Thyroid gland (tissue), 4 donors: ENCODE measurements at regions not wholly inside any gene's neighbourhood (a gene's known extent, or its start where the extent isn't known, plus 50 kb on each side); places are given as distances from the start of the nearest gene placed in this dataset.

Experiments
- POLR2A ChIP-seq, 2 donors: fragments of 450-650 bp; IDR thresholded peaks; one replicate each; pipeline ENCODE4 v1.6.1; 2017; ENCODE audit warnings: antibody characterized with exemption in 2 of 2, mild to moderate bottlenecking in 2 of 2, moderate library complexity in 1 of 2
- TF ChIP-seq, protein P1 (sequence below), 6 experiments: fragments of 200-600 bp in 3 of 6; fragments of 450-650 bp in 3 of 6; sonication (generic) in 3 of 6; IDR thresholded peaks; one replicate each; pipeline ENCODE4 v1.5.1; 2016 to 2019; ENCODE audit warnings: antibody characterized with exemption in 6 of 6, mild to moderate bottlenecking in 2 of 6, inconsistent platforms in 1 of 6, moderate library complexity in 1 of 6

DNA sequence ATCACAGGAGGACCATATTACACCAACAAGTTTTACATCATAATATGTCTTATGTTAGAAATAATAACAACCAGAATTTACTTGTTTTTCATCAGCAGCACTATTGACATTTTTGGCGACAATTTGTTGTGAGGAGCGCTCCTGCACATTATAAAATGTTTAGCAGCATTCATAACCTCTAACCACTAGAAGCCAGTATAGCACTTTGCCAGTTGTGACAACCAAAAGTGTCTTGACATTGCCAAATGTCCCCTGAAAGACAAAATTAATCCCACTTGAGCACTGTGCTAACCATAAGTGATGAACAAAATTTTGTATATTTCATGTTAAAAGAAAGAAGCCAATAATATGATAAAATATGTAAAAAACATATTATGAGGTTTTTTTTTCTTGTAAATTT, 356.9 kb upstream of the LMO3 start:
- TF ChIP-seq POLR2A (IDR thresholded peaks at IDR 0.05): no peak
- TF ChIP-seq, protein P1, sequence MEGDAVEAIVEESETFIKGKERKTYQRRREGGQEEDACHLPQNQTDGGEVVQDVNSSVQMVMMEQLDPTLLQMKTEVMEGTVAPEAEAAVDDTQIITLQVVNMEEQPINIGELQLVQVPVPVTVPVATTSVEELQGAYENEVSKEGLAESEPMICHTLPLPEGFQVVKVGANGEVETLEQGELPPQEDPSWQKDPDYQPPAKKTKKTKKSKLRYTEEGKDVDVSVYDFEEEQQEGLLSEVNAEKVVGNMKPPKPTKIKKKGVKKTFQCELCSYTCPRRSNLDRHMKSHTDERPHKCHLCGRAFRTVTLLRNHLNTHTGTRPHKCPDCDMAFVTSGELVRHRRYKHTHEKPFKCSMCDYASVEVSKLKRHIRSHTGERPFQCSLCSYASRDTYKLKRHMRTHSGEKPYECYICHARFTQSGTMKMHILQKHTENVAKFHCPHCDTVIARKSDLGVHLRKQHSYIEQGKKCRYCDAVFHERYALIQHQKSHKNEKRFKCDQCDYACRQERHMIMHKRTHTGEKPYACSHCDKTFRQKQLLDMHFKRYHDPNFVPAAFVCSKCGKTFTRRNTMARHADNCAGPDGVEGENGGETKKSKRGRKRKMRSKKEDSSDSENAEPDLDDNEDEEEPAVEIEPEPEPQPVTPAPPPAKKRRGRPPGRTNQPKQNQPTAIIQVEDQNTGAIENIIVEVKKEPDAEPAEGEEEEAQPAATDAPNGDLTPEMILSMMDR (IDR thresholded peaks at IDR 0.05): no peak
